HG03521 (cell line): ENCODE measurements at regions not wholly inside any gene's neighbourhood (a gene's known extent, or its start where the extent isn't known, plus 50 kb on each side); places are given as distances from the start of the nearest gene placed in this dataset.

Experiments
- ATAC-seq: cut with Tn5 transposase; IDR thresholded peaks from one replicate; pipeline ENCODE4 v1.9.1; 2021; ENCODE audit warnings: mild to moderate bottlenecking, moderate library complexity; ENCODE audit not compliant: unreplicated experiment

DNA sequence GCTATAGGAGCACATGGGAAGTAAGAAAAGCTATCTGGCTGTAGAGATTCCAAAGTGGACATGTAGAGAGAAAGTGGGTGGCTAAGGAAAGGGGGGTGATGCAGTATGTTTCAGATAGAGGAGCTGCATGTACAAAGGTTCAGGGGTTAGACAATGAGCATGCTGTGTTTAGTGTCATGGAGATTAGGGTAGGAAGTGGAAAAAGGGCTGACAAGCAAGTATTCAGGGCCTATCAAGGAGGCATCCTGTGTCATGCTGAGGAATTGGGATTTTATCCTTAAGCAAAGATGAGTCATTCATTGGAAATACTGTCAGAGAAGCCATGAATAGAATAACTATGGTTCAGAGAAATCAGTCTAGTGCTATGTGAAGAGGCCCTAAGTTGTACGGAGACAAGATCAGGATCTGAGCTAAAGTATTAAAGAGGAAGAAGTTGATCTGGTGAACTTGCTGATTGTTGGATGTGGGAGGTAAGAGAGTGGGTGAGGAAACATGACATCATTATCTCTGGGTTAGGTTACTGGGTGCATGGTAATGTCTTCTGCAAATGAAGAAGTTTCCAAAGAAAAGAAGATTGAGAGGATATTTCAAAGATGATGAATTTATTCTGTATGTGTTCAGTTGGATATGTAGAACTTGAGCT lies 176.7 kb upstream of the GOLIM4 start:
- no peak for ATAC-seq

DNA sequence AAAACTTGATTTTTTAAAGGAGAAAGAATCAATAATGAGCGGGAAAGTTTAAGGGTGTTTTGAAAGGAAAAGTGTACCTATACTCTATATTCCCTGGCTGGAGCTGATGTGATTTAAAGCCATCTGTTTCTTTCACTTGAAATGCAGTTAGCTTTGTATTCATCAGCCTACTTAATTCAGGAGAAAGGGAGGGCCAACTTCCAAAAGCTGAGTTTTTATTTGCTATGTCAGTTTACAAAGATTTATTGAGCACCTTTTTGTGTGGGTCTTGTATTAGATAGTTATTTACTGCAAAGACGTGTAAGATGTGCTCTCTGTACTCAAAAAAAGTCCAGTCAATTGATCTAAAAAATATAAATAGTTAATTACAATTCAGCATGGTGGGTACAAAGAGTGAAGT lies 176.2 kb upstream of the GOLIM4 start:
- no peak for ATAC-seq

DNA sequence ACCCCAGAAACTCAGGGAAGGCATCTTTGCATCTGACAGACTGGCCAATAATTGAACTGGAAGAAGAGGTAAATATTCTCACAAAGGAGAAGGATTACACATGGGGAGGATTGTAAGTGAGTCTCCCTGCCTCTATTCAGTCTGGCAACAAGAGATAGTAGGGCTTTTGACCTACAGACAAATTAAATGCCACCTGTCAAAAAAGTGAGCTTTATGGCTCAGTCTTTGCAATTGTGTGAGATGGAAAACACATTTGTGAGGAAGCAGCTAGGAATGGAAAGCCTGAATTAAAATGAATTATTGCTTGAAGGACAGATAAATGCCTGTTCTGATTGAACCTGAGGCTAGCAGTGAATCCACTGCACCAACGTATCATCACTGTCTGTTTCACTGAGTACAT lies 173.3 kb upstream of the GOLIM4 start:
- no peak for ATAC-seq

DNA sequence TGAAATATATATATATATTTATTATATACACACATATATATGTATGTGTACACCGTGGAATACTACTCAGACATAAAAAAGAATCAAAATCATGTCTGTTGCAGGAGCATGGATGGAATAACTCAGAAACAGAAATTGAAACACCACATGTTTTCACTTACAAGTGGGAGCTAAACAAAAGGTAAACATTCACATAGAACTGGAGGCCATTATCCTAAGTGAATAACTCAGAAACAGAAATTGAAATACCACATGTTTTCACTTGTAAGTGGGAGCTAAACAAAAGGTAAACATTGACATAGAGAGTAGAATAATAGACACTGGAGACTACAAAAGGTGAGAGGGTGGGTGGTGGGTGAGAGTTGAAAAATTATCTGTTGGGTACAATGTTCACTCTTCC lies 171.5 kb upstream of the GOLIM4 start:
- no peak for ATAC-seq

DNA sequence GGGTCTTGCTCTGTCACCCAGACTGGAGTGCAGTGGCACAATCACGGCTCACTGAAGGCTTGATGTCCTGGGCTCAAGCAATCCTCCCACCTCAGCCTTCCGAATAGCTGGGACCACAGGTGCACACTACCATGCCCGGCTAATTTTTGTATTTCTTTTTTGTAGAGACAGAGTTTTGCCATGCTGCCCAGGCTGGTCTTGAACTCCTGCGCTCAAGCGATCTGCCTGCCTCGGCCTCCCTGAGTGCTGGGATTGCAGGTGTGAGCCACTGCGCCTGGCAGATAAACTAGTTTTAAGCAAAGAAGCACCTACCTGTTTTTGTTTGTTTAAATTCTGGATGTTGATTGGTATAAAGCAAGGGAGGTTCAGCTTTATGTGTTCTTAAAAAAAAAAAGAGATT lies 170.6 kb upstream of the GOLIM4 start:
- ATAC-seq: no peak

DNA sequence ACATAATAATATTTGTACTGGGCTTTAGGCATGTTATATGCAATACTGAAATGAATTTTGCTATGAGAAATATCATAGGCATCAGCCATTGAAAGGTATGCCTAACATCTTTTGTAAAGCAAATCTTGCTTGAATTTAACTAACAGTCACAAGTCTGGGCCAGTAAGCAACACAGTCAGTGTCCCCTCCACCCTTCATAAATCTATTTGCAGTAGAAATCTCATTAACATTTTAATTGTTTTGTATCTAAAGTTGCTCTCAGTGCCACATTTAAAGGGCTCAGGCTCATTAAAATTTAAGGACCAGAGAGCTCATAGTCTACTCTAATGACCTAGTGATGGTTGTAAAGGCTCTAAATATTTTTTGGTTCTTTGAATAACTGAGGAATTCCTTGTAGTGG lies 167.2 kb upstream of the GOLIM4 start:
- ATAC-seq: no peak

DNA sequence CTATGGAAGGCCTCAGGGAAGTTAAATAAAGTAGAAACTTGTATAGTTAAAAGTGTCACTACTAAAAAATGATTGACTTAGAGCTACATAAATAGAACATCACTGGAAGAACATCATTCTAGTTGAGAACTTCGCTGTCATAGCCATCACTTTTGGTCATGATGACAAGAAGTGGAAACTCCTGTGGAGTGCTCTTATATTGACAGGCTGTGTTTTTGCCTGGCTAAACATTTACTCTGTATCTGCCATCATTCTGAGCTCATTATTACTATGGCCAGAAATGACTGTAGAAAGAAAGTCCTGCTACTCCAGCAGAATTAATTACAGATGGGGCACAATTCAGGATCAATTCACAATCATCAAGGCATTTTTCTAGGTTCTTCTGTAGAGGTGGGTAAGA lies 165.1 kb upstream of the GOLIM4 start:
- ATAC-seq: no peak

DNA sequence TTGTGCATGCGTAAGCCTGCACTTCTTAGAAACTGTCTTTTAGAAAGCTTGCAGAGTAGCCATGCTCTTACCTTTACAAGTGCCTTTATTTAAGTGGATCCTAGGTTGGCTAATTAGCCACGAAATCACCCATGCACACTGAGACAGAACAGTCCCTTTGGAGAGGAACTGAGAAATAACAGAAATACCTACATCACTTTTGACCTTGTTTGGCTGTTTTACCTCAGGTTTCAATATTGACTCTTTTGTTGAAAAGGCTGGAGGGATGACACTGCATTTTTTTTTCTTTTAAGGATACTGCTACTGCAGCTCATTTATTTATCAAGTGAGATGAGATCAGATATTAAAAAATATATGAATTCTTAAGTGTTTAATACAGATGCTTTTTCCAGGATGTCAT lies 155.6 kb upstream of the GOLIM4 start:
- ATAC-seq: peak; percentile 41

DNA sequence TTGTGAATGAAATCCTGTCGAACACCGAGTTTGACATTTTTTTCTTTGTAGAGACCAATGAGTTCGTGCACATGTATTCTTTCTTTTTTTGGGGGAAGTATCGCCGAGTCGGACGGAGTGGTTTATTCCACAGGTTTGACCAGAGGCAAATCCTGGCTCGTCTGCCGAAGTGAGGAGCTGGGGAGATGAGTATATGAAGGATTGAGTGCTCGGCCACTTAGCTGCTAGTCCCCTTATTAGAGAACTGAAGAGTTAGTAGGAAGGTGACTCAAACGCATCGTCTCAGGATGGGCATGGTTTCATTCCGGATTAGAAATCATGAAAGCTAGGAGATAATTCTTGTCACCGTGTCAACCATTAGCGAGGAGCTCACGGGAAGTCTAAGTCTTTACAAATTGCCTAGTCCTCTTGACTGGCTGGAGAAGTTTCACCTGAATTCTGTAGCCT lies 154.7 kb upstream of the GOLIM4 start:
- ATAC-seq: no peak

DNA sequence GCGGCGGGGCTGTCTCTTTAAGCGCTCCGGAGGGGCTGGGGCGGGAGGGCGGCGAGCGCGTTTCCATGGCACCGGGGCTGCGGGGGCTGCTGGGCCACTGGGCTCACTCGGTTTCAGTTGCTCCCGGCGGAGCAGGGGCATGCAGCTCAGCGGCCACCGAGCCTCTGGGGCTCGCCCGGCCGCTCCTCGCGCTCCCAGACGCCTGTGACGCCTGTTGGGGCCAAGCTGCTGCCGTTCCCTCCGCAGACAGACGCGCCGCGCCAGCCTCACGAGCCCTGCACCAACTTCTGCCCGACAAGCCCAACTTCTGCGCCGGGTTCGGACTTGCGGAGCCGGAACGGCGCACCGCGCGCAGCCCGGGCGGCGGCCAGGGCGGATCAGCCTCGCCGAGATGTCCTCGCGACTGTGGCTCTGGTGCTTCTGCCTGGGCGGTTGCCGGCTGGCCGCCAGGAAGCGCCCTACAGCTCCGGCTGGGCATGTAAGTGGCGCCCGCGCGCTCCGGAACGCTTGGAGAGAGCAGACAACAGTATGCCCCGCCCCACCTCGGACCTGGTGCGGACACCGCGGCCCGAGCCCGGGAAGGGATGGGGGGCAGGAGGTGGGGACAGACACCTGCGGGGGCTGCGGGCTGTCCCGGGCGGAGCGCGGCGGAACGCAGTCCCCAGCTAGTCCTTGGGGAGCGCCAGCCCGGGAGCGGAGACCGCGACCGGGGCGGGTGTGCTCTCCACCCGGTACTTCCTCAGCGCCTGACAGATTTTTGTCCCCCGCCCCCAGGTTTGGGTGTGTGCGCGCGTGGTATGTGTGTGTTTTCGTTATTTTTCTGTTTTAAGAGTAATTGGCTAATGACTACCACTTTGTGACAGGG lies 154.1 kb upstream of the GOLIM4 start:
- peak; percentile 62 for ATAC-seq

DNA sequence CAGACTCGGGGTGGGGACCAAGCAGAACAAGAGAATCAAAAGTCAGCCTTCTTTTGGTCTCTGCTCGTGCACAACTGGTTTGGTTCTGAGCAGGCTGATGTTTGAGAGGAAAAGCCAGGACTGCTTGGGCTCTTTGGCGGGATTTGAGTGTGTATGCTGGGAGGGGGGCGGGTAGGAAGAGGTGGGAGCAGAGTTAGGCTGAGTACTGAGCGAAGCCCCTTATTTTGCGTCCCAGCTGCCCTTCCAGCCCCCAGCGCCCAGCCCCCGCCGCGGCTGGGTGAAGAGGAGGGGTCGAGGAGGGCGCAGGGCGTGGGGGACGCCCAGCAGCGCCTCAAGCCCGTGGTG lies 153.5 kb upstream of the GOLIM4 start:
- no peak for ATAC-seq

DNA sequence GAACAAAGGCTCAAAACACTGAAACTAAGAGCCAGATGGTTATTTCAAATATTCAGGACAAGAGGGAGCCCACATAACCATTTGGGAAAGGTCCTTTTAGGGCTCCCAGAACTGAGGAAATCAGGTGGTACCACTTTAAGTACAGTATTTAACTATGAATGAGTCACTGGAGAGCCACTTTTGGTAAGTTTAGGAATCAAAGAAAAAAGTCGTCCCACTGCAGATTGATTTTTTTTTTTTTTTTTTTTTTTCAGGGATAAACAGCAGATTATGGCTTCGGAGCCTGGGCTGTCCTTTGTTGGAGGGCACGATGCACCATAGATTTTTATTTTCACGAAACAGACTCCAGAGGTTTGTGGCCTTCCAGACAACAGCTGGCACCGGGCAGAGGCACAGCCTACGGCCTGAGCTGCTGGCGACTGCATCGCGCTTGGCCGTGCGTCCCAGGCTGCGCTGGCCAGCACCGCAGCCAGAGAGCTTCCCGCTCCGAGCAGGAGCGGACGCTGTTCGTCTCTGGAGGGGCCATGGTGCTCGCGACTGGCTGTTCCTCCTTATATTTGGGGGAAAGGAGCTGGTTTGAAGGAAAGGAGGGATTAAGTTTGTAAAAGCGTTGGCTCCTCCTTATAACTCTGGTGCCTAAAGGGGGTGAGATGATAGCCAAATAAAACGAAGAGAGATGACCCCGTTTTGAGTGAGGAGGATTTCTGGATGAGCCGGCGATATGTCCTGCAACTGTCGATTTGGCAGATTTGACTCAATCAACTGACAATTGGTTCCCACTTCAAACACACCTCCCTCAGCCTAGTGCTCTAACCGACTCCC lies 152.9 kb upstream of the GOLIM4 start:
- ATAC-seq: peak; percentile 0

DNA sequence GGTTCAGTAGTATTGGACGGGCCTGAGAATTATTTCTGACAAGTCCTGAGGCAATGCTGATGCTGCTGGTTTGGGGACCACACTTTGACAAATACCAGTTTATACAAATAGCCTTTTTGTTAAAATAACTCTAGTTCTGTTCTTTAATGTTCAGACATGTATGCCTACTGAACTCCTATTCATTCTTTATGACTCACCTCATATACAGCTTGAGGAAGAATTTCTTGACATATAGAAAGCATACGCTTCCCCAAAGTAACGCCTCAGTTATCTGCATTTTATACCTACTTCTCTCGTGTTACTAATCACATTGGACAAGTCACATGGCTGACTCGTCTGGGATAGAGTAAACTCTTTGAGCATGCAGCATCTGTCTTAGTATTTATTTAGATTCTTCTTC lies 145.4 kb upstream of the GOLIM4 start:
- ATAC-seq: no peak

DNA sequence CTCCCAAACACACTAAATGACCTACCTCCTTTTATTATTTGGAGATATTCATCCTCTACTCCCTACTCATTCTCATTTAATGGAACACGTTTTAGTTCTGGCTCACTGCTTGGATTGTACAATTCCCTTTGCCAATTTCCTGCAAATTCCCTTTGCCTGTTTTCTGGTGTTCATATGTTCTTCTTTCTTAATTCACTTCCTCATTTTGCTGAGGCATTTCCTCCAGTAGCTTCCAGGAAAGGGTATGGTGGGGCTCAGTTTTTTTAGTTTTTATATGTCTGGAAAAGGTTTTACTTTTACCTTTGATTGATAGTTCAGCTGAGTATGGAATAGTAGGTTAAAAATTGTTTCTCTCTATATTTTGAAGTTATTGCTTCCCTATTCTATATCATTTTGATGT lies 143.6 kb upstream of the GOLIM4 start:
- no peak for ATAC-seq

DNA sequence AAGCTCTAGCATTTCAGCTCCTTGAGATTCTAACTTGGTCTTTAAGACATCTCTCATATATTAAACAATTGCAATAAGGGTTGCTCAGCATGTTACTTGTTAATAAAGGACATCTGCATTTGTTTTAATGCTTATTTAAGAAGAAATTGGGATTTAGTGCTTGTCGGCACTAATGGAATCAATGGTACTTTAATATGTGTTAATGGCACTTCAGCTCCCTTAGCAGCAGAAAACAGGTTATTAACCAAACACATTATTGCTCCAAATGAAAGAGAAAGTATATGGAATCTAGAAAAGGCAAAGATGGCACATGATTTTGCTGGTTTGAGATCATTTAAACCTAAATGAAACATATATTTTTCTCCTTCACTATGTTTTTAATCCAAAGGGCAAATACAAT lies 137.3 kb upstream of the GOLIM4 start:
- no peak for ATAC-seq

DNA sequence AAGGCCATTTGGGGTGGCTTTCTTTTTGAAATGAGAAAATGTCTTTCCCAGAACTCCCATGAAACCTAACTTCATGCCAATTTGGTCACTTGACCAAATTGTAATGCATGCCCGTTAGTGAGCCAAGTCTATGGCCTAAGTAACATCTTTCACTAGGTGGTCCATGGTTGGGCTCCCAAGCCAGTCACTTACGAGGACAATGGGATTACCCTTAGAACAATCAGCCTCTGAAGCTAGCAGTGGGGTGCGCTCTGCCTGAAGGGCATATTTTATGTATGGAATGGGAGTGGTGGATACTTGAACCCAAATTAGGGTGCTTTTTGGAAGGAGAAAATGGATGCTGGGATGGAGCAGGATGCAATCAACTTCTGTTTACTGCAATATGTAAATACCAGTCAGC lies 127.4 kb upstream of the GOLIM4 start:
- no peak for ATAC-seq

DNA sequence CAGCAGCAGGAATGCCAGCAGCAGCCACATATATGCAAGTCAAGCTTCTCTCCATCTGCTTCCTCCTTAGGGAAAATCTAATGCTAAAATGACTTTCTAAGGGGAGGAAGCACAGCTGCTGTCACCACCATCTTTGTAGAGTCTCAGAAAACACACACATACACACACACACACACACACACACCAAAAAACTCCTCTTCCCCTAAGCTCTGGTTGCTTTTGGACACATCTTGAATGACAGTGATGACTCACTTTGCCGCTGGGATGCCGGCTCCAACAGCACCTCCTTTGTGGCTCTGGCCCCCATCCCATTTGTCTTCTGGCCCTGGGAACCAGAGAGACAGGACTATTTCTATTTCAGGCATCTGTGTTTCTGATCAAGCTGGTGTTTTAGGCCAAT lies 124.8 kb upstream of the GOLIM4 start:
- ATAC-seq: no peak

DNA sequence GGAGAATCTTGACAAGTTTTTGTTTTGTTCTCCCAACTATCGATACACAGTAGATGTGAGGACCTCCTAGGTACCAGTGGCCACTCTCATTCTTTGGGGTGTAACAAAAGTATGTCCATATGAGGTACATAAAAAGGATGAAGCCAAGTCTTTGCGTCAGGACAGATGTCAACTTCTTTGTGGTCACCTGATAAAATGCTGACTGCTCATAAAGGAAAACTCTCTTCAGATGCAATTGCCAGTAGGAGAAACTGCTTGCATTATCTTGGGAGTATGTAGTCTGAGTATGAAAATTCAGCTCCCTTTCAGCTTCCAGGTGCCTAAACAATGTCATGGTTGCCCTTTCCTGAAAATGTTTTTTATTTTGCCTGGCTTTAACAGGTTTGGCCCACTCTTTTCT lies 123.8 kb upstream of the GOLIM4 start:
- ATAC-seq: no peak

DNA sequence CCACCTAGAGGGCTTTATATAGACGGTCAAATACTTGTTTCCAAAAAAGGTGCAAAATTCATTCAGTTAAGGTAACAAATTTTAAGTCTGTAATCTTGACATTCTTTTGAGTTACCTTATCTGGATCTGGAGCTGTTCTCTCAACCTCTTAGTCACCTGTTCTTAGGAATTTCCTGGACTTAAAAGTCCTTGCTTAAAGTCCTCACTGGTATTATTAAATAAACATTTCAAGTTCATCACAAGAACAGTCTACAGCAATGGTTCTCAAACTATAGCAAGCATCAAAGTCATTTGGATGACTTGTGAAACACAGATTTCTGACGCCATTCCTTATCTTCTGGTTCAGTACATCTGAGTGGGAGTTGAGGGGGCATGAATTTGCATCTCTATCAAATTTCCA lies 122.9 kb upstream of the GOLIM4 start:
- no peak for ATAC-seq

DNA sequence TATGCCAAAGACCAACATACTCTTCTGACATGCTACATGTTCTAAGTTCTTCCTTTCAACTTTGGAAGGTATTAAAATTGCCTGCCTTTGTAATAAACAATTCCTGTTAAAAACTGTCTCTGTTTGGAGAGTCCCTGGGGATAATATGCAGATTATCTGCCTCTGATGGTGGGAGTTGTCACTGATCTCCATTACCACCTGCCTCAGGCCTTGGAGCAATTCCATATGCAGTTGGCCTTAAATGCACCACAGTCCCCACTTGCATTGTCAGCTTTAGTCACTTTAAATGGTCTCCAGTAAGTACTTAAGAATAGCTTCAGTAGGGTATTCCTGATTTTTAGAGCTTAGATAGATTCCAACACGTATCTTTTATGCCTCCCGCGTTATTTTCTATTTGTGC lies 121.1 kb upstream of the GOLIM4 start:
- no peak for ATAC-seq

DNA sequence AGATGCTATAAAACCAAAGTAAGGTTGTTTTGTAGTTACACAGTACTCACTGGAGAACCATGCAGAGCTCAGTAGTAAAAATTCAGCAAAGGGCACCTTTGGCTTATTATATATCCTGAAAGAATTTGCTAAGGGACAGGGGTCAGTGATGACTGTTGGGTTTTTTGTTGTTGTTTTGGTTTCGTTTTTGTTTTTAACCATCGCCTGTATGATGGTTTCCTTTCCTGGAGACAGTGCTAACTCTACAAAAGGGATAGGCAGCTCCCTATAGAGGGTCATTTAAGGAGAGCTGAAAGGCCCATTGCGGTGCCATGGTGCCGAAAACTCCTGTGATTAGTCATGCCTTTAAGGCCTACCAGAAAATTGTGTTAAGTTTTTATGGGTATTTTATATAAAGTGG lies 118.2 kb upstream of the GOLIM4 start:
- peak; percentile 90 for ATAC-seq
